ENCODE measurements at regions not wholly inside any gene's neighbourhood (a gene's known extent, or its start where the extent isn't known, plus 50 kb on each side); places are given as distances from the start of the nearest gene placed in this dataset.

DNA sequence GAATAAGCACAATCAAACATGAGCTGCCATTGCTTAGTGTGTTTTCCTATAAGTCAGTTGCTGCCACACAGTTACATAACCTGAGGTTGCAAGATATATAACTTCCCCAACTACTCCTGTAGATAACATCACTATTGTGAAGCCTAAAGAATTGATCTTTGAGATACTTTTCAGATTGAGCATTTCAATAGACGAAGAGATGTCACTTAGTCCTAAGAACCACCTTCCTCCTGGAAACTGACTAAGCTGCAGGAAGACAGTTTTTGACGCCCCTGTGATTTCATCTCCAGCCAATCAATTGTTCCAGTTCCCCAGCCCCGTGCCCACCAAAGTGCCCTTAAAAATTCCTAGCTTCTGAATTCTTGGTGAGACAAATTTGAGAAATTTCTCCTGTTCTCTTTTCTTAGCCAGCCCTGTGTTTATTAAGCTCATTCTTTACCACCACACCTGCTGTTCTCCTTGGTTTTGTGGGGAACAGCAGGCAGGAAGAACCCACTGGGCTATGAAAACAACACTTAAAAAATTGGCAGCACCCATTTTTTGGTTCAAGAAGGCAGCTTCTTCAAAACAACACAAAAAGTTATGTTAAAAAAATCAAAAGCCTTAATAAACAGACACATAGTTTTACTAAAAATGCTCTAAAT lies 317.1 kb upstream of the PABPC4L start:
- no peak for TF ChIP-seq EZH2 (IDR thresholded peaks at IDR 0.05; ENCODE audit: low read depth)
- no peak for TF ChIP-seq CTCF (conservative IDR thresholded peaks at IDR 0.05)
